Osteocyte (in vitro differentiated cells): ENCODE measurements at regions not wholly inside any gene's neighbourhood (a gene's known extent, or its start where the extent isn't known, plus 50 kb on each side); places are given as distances from the start of the nearest gene placed in this dataset.

ENCODE experiments used
- DNase-seq: peaks from one replicate; pipeline ENCODE4 v3.0.0; 2021; ENCODE audit warnings: mixed read lengths; ENCODE audit not compliant: unreplicated experiment; ENCODE audit errors: extremely low spot score
- H3K27ac Mint-ChIP-seq: one replicate; pipeline ENCODE4 v1.8.0; 2021; ENCODE audit warnings: mild to moderate bottlenecking, mixed read lengths; ENCODE audit not compliant: unreplicated experiment
- H3K27me3 Mint-ChIP-seq: one replicate; pipeline ENCODE4 v1.8.0; 2021; ENCODE audit warnings: mixed read lengths; ENCODE audit not compliant: unreplicated experiment
- H3K36me3 Mint-ChIP-seq: one replicate; pipeline ENCODE4 v1.8.0; 2021; ENCODE audit warnings: mixed read lengths; ENCODE audit not compliant: unreplicated experiment
- H3K4me1 Mint-ChIP-seq: one replicate; pipeline ENCODE4 v1.8.0; 2021; ENCODE audit warnings: mixed read lengths; ENCODE audit not compliant: unreplicated experiment
- H3K4me3 Mint-ChIP-seq: one replicate; pipeline ENCODE4 v1.8.0; 2021; ENCODE audit warnings: mild to moderate bottlenecking, moderate library complexity, mixed read lengths; ENCODE audit not compliant: unreplicated experiment
- H3K9me3 Mint-ChIP-seq: one replicate; pipeline ENCODE4 v1.8.0; 2021; ENCODE audit warnings: mixed read lengths; ENCODE audit not compliant: unreplicated experiment
- TF ChIP-seq, protein P1 (sequence below): fragments of 200-600 bp; sonication (generic); IDR thresholded peaks from 2 replicates; pipeline ENCODE4 v1.5.0; 2021; ENCODE audit warnings: antibody characterized with exemption, mild to moderate bottlenecking, moderate library complexity

DNA sequence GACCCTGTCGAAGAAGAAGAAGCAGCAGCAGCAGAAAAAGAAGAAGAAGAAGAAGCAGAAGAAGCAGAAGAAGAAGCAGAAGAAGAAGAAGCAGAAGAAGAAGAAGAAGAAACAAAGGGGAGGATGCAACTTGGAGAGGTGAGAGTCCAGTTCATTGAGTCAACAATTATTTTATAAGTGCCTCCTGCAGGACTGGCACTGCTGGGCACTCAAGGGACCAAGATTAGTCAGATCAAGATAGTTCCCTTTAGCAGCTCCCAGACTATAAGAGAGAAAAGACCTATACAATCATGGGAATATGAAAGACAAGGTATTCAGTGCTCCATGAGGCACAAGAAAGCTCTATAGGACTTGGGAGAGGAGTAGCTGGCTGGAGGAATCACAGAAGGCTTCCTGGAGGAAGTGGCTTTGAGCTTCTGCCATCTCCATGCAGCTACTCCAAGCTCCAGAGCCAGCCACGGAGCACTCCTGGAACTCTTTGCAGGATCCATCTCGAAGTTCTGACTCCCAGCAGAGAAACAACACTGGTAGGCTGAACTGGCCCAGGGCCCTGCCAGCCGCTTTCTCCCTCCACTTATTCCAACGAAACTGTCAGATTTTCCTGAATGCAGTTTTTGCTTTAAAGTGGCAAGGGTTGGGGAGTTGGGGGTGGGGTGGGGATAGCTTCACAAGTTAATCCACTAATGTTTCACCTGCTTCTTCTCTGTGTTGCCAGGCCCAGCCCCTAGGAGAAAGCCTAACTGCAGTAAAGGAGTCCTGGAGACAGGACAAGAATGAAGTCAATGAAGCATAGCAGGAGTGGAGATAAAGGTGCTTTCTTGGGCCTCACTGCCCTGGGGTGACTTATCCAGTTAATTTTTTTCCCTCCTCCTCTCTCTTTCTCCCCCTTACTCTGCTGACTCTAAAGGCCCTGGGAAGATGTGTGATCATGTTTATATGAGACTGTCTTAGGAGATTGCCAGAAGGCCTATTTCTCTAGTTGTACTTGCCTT, 140.1 kb upstream of the PARP11 start:
- no peaks in the 10 kb centered on the region for H3K9me3 Mint-ChIP-seq
- DNase-seq, result no peak
- no peaks in the 10 kb centered on the region for H3K36me3 Mint-ChIP-seq
- no peak overlapping the region for H3K4me3 Mint-ChIP-seq
- TF ChIP-seq, protein P1, sequence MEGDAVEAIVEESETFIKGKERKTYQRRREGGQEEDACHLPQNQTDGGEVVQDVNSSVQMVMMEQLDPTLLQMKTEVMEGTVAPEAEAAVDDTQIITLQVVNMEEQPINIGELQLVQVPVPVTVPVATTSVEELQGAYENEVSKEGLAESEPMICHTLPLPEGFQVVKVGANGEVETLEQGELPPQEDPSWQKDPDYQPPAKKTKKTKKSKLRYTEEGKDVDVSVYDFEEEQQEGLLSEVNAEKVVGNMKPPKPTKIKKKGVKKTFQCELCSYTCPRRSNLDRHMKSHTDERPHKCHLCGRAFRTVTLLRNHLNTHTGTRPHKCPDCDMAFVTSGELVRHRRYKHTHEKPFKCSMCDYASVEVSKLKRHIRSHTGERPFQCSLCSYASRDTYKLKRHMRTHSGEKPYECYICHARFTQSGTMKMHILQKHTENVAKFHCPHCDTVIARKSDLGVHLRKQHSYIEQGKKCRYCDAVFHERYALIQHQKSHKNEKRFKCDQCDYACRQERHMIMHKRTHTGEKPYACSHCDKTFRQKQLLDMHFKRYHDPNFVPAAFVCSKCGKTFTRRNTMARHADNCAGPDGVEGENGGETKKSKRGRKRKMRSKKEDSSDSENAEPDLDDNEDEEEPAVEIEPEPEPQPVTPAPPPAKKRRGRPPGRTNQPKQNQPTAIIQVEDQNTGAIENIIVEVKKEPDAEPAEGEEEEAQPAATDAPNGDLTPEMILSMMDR, result no peak
- no peak overlapping the region for H3K27ac Mint-ChIP-seq
- H3K27me3 Mint-ChIP-seq, result peaks cover 19% of the 10 kb centered on the region
- no peaks in the 10 kb centered on the region for H3K4me1 Mint-ChIP-seq

DNA sequence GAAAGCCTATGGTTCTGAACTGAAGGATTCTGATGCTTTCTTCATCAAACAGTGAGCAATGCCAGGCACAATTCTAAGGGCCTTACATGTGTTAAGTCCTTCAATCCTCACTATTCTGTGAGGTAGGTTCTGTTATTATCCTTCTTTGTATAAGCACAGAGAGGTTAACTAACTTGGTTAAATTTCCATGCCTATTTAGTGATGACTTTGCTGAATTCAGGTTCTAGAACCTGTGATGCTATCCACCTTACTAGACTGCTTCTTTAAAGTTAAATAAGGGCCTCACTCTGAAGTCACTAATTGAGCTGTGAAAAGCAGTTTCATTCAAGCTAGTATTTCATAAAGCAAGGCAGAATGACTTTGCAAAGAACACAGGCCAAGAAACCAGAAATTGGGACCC, 138.9 kb upstream of the PARP11 start:
- Mint-ChIP-seq H3K36me3 (no peaks in the 10 kb centered on the region), H3K4me3 (no peak overlapping the region), H3K27ac (no peak overlapping the region), H3K27me3 (peaks cover 21% of the 10 kb centered on the region), H3K9me3 (no peaks in the 10 kb centered on the region), H3K4me1 (no peaks in the 10 kb centered on the region)
- TF ChIP-seq, protein P1, result no peak
- DNase-seq, result no peak

DNA sequence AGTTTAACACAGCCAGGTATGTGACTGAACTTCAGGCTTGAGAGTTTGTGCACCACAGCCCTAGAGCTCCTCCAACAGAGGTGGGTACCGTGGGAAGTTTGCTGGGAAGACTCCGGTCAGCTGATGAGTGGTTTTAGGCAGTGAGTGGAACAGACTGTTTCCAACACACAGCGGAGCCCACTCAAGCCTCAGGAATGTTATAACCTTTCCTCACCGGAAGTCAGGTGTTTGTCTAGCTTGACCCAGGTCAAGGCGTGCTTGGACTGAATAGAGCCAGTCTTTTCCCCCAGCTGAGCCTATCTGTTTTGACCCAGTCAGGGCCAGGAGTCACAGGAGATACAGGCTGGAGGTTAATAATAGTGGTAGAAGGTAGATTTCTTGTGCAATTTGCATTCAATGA, 138.4 kb upstream of the PARP11 start:
- H3K4me1 Mint-ChIP-seq, result no peaks in the 10 kb centered on the region
- TF ChIP-seq, protein P1, result no peak
- DNase-seq, result no peak
- no peak overlapping the region for H3K4me3 Mint-ChIP-seq
- no peaks in the 10 kb centered on the region for H3K36me3 Mint-ChIP-seq
- no peak overlapping the region for H3K27ac Mint-ChIP-seq
- peaks cover 21% of the 10 kb centered on the region for H3K27me3 Mint-ChIP-seq
- H3K9me3 Mint-ChIP-seq, result no peaks in the 10 kb centered on the region

DNA sequence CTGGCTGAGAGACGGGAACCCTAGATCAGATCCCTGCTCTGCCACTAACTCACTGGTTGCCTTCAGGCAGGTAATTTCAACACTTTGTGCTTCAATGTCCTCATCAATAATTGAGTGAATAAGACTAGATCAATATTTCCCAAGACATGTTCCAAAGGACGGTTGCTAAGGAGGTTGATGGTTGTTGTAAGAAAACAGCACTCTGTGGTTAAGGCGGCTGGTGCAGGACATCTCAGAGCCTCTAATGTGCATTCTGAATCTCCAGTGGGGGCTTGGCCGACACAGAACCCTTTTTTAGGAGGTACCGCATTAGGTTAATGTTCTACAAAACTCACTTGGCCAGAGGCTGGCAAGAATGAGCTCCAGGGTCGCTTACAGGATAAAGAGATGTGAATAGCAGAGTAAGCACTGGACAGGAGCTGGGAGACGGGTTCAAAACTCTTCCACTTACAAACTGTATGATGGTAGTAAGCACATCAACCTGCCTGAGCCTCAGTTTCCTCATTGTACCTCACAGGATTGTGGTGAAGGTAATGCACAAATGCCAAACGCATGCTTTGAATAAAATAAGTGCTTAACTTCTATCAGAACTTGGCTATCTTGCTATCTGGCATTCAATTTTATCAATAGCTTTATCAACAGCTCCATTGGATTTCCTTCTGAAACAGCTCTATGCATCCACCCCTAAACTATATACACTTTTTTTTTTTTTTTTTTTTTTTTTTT, 136.9 kb upstream of the PARP11 start:
- TF ChIP-seq, protein P1, result no peak
- H3K4me1 Mint-ChIP-seq, result no peaks in the 10 kb centered on the region
- no peak overlapping the region for H3K27ac Mint-ChIP-seq
- H3K4me3 Mint-ChIP-seq, result no peak overlapping the region
- H3K9me3 Mint-ChIP-seq, result no peaks in the 10 kb centered on the region
- no peak for DNase-seq
- H3K36me3 Mint-ChIP-seq, result no peaks in the 10 kb centered on the region
- H3K27me3 Mint-ChIP-seq, result peaks cover 17% of the 10 kb centered on the region

DNA sequence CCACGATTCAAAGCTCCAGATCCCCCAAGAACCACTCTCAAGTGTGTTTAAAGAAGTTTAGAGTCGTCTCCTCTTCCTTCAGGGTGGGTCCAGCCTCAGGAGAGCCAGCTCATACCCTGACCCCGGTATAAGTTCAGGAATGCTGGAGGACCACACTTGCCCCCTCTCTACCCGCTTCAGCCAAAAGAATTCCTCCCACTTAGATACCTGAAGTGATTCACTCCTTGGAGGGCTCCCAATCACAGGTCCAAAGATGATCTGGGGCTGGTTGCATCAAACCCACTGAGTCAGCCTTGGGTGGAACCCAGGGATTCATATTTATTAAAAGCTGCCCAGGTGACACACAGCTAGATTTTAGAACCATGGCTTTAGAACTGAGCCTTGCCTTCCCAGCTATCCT, 133.5 kb upstream of the PARP11 start:
- H3K4me3 Mint-ChIP-seq, result no peak overlapping the region
- no peaks in the 10 kb centered on the region for H3K4me1 Mint-ChIP-seq
- no peak overlapping the region for H3K27ac Mint-ChIP-seq
- H3K36me3 Mint-ChIP-seq, result no peaks in the 10 kb centered on the region
- no peak for DNase-seq
- no peaks in the 10 kb centered on the region for H3K9me3 Mint-ChIP-seq
- TF ChIP-seq, protein P1, result no peak
- H3K27me3 Mint-ChIP-seq, result peaks cover 17% of the 10 kb centered on the region
